ENCODE measurements at regions not wholly inside any gene's neighbourhood (a gene's known extent, or its start where the extent isn't known, plus 50 kb on each side); places are given as distances from the start of the nearest gene placed in this dataset.

DNA sequence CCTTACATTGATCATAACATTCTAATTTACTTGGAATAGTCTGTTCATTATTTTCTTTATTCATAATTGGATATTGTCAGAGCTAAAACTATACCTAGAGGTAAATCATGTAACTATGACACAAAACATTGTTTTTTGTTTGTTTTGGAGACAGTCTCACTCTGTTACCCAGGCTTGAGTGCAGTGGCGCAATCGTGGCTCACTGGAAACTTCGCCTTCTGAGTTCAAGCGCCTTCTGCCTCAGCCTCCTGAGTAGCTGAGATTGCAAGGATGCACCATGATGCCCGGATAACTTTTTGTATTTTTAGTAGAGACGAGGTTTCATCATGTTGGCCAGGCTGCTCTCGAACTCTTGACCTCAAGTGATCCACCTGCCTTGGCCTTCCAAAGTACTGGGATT is 265.2 kb downstream of the FBXO8 start:
- TF ChIP-seq, protein P1, sequence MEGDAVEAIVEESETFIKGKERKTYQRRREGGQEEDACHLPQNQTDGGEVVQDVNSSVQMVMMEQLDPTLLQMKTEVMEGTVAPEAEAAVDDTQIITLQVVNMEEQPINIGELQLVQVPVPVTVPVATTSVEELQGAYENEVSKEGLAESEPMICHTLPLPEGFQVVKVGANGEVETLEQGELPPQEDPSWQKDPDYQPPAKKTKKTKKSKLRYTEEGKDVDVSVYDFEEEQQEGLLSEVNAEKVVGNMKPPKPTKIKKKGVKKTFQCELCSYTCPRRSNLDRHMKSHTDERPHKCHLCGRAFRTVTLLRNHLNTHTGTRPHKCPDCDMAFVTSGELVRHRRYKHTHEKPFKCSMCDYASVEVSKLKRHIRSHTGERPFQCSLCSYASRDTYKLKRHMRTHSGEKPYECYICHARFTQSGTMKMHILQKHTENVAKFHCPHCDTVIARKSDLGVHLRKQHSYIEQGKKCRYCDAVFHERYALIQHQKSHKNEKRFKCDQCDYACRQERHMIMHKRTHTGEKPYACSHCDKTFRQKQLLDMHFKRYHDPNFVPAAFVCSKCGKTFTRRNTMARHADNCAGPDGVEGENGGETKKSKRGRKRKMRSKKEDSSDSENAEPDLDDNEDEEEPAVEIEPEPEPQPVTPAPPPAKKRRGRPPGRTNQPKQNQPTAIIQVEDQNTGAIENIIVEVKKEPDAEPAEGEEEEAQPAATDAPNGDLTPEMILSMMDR (conservative IDR thresholded peaks at IDR 0.05; ENCODE audit: low read length): no peak
- DNase-seq (ENCODE audit: low read depth): no peak
- H3K4me3 ChIP-seq (ENCODE audit: low read length): no peak overlapping the region

DNA sequence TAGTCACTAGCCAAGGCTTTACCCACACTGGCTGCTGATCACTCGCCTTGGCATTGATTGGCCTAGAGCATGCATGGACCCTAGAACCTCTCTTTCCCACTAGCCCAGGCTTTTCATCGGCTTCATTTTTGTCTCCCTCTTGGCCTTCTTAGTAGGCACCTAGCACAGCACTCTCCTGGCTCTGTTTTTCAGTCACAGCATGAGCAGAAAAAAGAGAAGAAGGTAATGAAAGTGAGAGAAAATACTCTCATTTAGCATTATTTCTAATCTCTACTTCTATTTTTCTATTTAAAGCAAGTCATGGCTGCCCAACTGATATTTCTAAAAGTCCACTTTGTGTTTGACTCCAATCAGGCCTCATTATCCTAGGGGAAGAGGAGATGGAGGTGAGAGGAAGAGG is 267.2 kb downstream of the FBXO8 start:
- no peak overlapping the region for H3K4me3 ChIP-seq (ENCODE audit: low read length)
- TF ChIP-seq, protein P1 (conservative IDR thresholded peaks at IDR 0.05; ENCODE audit: low read length): no peak
- no peak for DNase-seq (ENCODE audit: low read depth)

DNA sequence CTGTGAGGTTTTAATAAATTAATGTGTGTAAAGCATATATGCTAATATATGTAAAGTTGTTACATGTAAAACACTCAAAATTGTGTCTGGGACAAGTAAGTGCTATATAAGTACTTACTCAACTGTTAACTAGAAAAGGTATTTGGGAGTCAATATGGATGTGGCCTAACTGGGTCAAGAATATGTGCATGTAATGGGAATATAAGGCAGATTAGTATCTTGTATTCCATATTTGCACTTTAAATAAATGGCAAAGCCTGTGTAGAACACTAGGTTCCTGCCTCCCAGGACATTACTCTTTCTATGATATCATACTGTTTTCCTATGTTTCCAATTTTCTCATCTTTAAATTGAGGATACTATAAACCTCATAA is 270.6 kb downstream of the FBXO8 start:
- DNase-seq (ENCODE audit: low read depth): no peak
- TF ChIP-seq, protein P1 (conservative IDR thresholded peaks at IDR 0.05; ENCODE audit: low read length): no peak

DNA sequence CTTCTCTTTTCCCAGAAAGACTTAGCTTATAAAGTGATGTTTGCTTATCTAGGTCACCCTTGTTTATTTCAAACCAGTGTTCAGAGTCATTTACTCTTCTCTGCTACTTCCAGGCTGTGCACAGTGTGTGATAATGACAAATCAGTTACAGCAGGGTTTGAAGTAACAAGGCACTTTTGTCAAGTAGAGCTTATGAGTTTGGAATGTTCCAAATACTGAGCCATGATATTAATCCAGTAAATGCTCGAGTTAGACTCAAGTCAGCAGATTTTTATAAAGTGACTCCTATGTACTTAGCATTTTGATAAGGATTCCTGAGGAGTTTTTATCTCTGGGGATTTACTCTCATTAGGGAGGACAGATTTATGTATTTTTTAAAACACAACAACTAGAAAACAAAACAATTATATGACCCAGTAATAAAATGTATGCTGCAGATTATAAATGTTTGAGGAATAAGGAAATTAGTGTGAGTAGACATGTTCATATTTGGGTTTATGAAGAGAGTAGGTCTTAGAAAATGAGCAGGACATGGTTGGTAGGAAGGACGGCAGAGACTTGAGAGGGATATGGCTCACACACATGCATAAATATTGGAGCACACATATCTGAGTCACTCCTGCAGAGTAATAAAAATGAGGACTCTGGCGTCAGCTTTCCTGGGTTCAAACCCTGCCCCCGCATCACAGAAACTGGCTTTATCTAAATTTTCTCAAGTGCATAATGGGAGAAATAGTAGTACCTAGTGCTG is 271.2 kb downstream of the FBXO8 start:
- H3K4me3 ChIP-seq (ENCODE audit: low read length): no peak overlapping the region
- TF ChIP-seq, protein P1 (conservative IDR thresholded peaks at IDR 0.05; ENCODE audit: low read length): no peak
- DNase-seq (ENCODE audit: low read depth): no peak

More for the DNA sequence above, 270.6 kb downstream of the FBXO8 start:
- no peak overlapping the region for H3K4me3 ChIP-seq (ENCODE audit: low read length)

DNA sequence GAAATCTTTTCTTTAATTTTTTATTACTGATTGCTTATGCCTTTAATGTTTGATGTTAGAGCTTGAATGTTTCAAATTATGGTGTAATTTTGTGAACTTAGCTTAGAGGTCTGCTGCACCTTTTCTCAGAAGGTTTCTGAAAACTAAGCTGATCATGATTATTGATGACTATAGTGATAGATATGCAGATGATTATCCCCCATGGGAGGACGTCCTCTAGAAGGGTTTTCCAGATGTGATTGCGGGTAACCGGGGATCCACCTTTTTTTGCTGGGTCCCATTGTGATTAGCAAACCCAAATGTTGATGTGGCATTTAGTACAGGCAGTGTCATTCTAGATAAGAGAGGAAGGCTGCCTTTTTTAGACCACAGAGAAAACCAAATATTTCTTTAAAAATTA is 272.9 kb downstream of the FBXO8 start:
- DNase-seq (ENCODE audit: low read depth): no peak
- no peak overlapping the region for H3K4me3 ChIP-seq (ENCODE audit: low read length)
- TF ChIP-seq, protein P1 (conservative IDR thresholded peaks at IDR 0.05; ENCODE audit: low read length): no peak

DNA sequence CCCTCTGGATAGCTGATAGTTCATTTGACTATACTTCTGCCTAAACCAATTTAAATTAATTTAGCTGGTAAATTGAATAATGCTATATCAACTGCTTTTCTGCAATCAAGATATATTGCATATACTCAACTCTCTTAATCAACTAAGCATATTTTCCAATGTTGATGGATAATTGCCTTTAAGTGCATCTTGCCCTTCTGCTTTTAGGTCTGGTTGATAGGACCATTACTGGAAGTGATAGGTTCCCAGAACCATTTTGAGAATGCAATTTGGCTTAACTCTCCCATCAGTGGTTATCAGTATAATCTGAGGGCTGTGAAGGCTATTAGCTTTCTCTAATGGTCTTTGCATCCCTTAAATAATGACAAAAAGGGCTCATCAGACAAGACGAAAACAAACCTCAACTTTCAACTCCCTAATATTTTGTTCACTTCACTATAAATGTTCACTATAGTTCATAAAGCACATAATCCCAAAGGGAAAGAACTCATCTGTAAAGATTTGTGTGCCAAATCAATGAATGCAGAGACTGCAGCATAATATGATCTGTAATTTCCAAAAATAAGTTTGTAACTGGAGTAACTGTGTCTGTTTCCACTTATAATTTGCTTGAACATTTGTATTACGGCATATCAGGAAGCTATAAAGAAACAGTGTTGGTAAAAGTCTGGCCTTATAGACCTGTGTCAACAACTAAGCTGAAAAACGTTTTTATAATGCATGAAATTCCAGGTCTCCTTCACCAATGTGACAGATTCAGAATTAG is 273.6 kb downstream of the FBXO8 start:
- no peak for DNase-seq (ENCODE audit: low read depth)
- TF ChIP-seq, protein P1 (conservative IDR thresholded peaks at IDR 0.05; ENCODE audit: low read length): no peak
- H3K4me3 ChIP-seq (ENCODE audit: low read length): no peak overlapping the region

DNA sequence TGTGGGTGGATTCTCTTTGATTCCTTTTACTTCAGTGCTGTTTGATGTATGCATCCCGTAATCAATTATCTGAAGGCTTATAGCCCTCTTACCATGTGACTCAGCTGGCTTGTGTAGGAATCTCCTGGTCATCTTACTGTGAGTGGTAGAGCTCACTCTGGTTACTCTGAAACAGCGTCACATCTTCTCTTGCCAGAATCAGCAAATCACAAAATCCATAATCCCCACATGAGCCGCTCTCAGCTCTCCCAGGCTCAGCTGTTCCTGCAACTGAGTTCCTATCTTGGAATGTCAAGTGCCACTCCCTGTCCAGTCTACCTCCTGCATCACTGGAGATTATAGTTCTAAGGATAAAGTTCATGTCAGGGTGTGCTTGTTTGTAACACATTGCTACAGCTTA is 278.0 kb downstream of the FBXO8 start:
- no peak overlapping the region for H3K4me3 ChIP-seq (ENCODE audit: low read length)
- TF ChIP-seq, protein P1 (conservative IDR thresholded peaks at IDR 0.05; ENCODE audit: low read length): no peak
- no peak for DNase-seq (ENCODE audit: low read depth)
